ENCODE measurements at regions not wholly inside any gene's neighbourhood (a gene's known extent, or its start where the extent isn't known, plus 50 kb on each side); places are given as distances from the start of the nearest gene placed in this dataset.
A peak's percentile ranks its signal among the peaks of the same experiment; 100 is the strongest.
"Not testable (repeated sequence)": the region's sequence is repeated elsewhere in the genome, so short reads cannot be mapped to it uniquely, and the experiment has no call there.

DNA sequence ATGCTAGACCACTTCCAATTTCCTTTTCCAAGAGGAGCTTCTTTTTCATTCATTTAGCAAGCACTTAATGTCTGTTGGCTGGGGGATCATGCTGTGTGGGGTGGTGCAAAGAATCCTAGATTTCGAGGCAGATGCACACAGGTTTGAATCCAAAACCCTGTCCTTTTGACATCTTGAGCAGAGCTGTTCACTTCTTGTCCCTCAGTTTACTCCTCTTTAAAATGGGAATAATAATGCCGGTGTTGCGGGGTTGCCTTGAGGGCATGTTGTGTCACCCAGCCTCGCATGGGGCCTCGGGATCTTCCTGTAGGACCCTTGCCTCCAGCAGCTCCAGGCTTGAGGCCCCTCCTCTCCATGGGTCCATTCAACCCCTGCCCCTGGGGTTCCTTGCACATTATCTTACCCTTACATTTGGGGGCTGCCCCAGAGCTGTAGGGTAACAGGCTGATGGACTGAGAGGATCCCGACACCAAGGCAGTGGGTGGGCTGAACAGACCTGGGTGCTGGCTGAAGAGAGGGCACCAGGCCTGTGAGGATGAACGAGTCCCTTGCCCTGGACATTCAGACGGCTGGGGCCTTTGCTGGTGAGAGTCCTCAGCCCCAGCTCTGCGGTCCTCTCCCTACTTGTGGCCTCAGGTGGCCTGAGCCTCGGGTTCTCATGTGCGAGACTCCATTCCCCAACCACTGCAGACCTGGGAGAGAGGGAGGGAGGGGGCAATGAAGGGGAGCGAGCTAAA, 145.8 kb downstream of the BARX1 start:
- DNase-seq = no peak

DNA sequence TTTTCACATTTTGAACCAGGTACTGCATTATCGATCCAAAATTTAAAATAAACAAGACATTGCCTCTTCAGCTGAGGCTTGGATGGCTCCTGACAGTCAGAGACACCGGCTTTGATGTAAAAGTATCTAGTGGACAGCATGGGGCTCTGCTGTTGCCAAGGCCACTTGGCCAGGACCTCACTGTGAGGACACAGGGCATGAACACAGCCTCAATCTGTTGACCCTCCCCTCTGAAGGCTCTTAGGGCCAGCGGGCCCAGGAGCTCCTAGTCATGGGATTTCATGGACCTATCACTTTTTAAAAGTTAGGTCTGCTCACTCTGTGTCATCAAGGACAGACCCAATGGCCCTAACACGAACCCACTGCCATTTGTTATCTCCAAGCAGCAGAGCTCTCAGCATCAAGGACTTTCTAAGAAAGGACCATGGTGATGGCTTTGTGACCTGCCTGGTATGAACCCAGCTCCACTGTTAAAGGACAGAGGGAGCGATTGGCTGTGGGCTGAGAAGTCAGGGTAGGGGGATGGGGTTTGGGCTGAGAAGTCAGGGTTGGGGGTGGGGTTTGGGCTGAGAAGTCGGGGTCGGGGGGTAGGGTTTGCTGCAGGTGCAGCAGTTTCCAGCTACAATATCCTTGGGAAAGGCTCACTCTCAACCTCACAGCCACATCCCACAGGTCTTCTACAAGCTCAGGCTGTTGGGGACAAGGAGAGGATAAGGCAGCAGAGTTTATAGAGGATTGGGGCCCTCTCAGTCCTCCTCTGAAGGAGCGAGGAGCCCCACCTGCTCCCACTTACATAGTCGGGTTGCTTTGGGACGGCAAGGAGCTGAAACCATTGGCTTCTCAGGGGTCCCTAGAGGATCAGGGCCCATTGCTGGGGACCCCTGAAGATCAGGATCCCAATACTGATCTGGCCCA, 146.8 kb downstream of the BARX1 start:
- DNase-seq = no peak

GRCh38 chr9:93807166-93808074, 147.7 kb downstream of the BARX1 start:
- peak in 2 of 3 experiments; percentile 91 to 97 for DNase-seq

DNA sequence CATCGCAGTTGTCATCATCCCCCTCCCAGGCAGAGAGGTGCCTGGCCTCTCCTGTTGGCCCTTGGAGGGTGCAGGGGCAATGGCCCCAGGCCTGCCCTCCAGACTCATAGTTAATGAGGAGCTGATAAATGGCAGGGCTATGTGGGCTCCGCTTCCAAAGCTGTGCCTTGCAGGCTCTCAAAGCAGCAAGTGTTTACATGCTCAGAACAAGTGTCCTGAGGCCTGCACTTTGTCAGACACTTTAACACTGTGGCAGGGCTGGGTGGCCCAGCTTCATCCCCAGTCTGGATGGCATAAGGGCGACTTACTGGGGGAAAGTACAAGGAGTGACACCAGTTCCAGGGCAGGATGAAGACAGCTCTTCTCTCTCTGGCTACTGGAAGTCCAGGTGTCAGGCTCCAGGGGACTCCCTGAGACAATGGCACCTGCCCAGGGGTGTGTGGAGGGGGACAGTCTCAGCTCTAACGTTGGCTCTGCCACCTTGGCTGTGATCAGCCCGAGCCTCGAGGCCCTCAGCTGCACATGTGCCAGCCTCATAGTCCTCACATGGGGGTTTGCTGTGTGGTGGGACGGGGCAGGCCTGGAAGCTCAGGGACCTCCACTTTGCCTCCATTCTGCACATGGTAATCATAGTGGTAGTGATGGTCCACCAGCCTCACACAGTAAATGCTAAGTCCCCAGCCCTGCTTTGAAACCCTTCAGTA, 153.4 kb downstream of the BARX1 start:
- DNase-seq = no peak

DNA sequence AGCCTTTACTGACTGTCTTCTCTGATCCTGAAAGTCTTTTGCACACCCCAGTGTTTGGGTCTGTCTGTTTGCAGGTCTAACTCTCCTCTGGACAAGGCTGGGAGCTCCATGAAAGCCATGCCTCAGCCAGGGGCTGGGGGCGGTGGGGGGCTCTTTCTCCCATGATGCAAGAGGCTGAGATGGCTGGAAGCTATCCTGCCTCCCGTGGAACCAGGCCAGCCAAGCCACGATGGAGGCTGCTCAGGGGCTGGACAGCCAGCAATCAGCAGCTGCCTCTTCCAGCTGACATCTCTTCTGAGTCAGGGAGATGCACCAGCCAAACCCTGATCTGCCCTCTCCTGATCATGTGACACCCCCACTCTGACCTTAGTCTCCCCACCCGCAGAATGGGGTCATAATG, 154.0 kb downstream of the BARX1 start:
- no peak for DNase-seq

- DNase-seq = no peak
Observed at GRCh38 chr9:93792358-93792757, 162.8 kb downstream of the BARX1 start.

- no peak for DNase-seq
Observed at GRCh38 chr9:93786204-93786603, 169.0 kb downstream of the BARX1 start.

GRCh38 chr9:93776873-93777272, 178.3 kb downstream of the BARX1 start:
- DNase-seq = no peak

- DNase-seq = no peak
Observed at GRCh38 chr9:93776256-93776655, 178.9 kb downstream of the BARX1 start.

DNA sequence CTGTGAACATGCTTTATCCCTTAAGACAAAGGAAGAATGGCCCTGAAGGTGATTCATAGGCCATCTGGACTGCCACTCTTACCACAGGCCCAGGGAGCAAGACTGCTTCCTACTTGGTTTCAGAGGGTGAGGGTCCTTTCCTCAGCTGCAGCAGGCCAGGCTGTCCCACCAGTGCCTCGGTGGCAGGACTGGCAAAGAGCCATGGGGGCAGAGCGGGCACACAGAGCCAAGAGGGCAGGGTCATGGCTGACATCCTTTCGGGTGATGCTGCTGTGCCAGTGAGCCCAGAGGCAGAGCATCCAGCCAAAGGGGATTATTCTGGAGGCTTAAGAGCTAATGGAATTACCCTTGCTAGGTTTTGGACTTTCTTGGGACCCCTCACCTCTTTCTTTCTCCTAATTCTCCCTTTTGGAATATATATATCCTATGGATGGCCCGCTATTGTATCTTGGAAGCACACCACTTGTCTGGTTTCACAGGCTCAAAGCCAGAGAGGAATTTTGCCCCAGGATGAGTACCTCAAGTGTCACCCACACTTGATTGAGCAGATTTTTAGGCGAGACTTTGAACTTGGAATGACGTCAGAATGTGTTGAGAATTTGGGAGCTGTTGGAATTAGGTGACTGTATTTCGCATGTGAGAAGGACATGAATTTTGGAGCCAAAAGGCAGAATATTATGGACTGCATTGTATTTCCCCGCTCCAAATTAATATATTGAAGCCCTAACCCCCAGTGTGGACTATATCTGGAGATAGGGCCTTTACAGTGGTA, 180.6 kb downstream of the BARX1 start:
- DNase-seq = no peak

DNA sequence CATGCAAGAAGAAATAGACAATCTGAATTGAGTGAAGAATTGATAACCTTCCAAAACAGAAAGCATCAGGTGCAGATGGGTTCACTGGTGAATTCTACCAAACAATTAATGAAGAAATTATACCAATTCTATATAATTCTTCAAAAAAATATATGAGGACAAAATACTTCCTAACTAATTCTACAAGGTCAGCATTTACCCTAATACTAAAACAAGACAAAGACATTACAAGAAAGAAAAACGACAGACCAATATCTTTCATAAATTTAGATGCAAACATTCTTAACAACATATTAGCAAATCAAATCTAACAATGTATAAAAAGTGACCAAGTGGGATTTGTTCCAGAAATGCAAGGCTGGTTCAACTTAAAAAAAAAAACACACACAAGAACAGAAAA, 183.9 kb downstream of the BARX1 start:
- no peak for DNase-seq

GRCh38 chr9:93761822-93762221, 185.4 kb downstream of the PHF2 start:
- DNase-seq = no peak

DNA sequence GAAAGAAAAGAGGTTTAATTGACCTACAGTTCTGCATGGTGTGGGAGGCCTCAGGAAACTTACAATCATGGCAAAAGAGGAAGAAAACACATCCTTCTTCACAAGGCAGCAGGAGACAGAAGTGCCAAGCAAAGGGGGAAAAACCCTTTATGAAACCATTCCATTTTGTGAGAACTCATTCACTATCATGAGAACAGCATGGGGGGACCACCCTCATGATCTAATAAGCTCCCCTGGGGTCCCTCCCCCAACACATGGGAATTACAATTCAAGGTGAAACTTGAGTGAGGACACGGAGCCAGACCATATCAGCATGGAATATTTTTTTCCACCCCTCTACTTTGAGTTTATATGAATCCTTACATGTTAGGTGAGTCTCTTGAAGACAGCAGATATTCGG, 173.7 kb downstream of the PHF2 start:
- DNase-seq = no peak

GRCh38 chr9:93748827-93749226, 172.4 kb downstream of the PHF2 start:
- DNase-seq = not testable (repeated sequence)

GRCh38 chr9:93731963-93732362, 155.6 kb downstream of the PHF2 start:
- no peak for DNase-seq

GRCh38 chr9:93730648-93731047, 154.3 kb downstream of the PHF2 start:
- peak in 1 of 3 experiments; percentile 23 for DNase-seq

DNA sequence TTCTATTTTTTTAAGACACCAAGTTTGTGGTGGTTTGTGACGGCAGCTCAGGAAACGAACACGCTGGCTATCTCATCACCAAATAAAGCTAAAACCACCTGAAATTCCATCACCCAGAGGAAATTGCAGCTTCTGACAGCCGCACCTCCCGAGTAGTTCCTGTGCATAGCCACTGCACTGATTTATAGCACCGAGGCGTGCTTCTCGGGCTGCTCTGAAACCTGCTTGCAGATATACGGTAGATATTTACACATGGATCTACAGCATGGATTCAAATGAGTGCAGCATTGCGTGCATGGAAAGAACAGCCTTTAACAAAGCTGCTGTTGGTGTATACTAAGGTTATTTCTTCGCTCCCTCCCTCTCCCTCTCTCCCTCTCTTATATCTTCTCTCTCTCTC, 153.8 kb downstream of the PHF2 start:
- no peak for DNase-seq
